ENCODE measurements at regions not wholly inside any gene's neighbourhood (a gene's known extent, or its start where the extent isn't known, plus 50 kb on each side); places are given as distances from the start of the nearest gene placed in this dataset.

GRCh38 chr1:82377201-82377884 is 576.6 kb downstream of the ADGRL2 start:
- TF ChIP-seq EZH2 (IDR thresholded peaks at IDR 0.05): no peak
- no peak for TF ChIP-seq POLR2AphosphoS5 (IDR thresholded peaks at IDR 0.05; ENCODE audit: borderline replicate concordance, low read depth, low read length)
- TF ChIP-seq FOXP2 (optimal IDR thresholded peaks at IDR 0.05; ENCODE audit: control extremely low read depth, extremely low read length, insufficient read depth): no peak

All from SK-N-MC (cell line).